GM12878 (cell line): ENCODE measurements at regions not wholly inside any gene's neighbourhood (a gene's known extent, or its start where the extent isn't known, plus 50 kb on each side); places are given as distances from the start of the nearest gene placed in this dataset.

ENCODE experiments used
- ATAC-seq: fragments of 200-7000 bp; cut with Tn5 transposase; 3 replicates; pipeline ENCODE4 v1.9.1; 2020; ENCODE audit warnings: mild to moderate bottlenecking, moderate library complexity
- BruUV-seq: library from RNA; stranded (reverse); fragments of 400-500 nt; replicated peaks from 2 replicates; lab custom pipeline; 2021; lab: Mats Ljungman, UMichigan
- CTCF ChIA-PET: fragments of 300-600 bp; sonication (Branson Sonifier 250); formaldehyde crosslinking; extraction: SDS; loops from one replicate; lab custom pipeline; 2021; ENCODE audit warnings: inconsistent platforms; lab: Yijun Ruan, JAX
- POLR2A ChIA-PET: fragments of 350-600 bp; formaldehyde crosslinking; extraction: SDS; loops from one replicate; lab custom pipeline; 2021; ENCODE audit warnings: inconsistent platforms; lab: Charles Lee
- RAD21 ChIA-PET: fragments of 300-600 bp; sonication (Branson Sonifier 250); formaldehyde crosslinking; loops from one replicate; lab custom pipeline; 2023; ENCODE audit warnings: antibody characterized with exemption; ENCODE audit not compliant: unreplicated experiment; lab: Charles Lee
- SMC1A ChIA-PET: fragments of 300-600 bp; sonication (Branson Sonifier 250); formaldehyde crosslinking; loops from one replicate; lab custom pipeline; 2023; ENCODE audit not compliant: unreplicated experiment, uncharacterized antibody; lab: Charles Lee
- DNase-seq: peaks from one replicate; pipeline ENCODE4 v3.0.0-alpha.2; 2011; ENCODE audit warnings: low read depth, low spot score
- FAIRE-seq: peaks from 3 replicates; lab custom pipeline; 2011; peaks lifted over from hg19 to GRCh38; lab: Jason Lieb, UNC
- H2AFZ ChIP-seq: 2 replicates; pipeline ENCODE4 v1.6.0; 2011; ENCODE audit warnings: low read depth, low read length, control low read depth; ENCODE audit not compliant: control insufficient read depth
- H3K27ac ChIP-seq: 2 replicates; pipeline ENCODE4 v1.5.1; 2011; ENCODE audit warnings: control low read depth; ENCODE audit not compliant: control insufficient read depth, insufficient read depth
- H3K27me3 ChIP-seq, 2 experiments: replicated peaks in 1 of 2; 2 replicates each; pipeline versions ENCODE4 v1.6.0 to v1.6.1; 2011; ENCODE audit warnings: low read length in 1 of 2; ENCODE audit not compliant: control insufficient read depth in 2 of 2, insufficient read depth in 2 of 2
- H3K36me3 ChIP-seq, 2 experiments: 2 replicates each; pipeline ENCODE4 v1.5.1; 2011; ENCODE audit warnings: low read length in 1 of 2; ENCODE audit not compliant: control insufficient read depth in 2 of 2, insufficient read depth in 2 of 2
- H3K4me1 ChIP-seq: 2 replicates; pipeline ENCODE4 v1.6.1; 2011; ENCODE audit warnings: mild to moderate bottlenecking, low read length, moderate library complexity, mixed read lengths; ENCODE audit not compliant: control insufficient read depth, insufficient read depth
- H3K4me2 ChIP-seq: 2 replicates; pipeline ENCODE4 v1.6.0; 2011; ENCODE audit warnings: control low read depth; ENCODE audit not compliant: control insufficient read depth, insufficient read depth
- H3K4me3 ChIP-seq: fragments of 200-600 bp; sonication (generic); 2 replicates; pipeline ENCODE4 v1.5.1; 2016
- H3K79me2 ChIP-seq: 2 replicates; pipeline ENCODE4 v1.6.0; 2011; ENCODE audit warnings: low read length; ENCODE audit not compliant: control insufficient read depth, insufficient read depth
- H3K9ac ChIP-seq: 2 replicates; pipeline ENCODE4 v1.8.0; 2011; ENCODE audit warnings: low read length, control low read depth, mixed read lengths; ENCODE audit not compliant: control insufficient read depth, insufficient read depth
- H3K9me3 ChIP-seq: replicated peaks from 3 replicates; pipeline ENCODE4 v1.5.1; 2011; ENCODE audit warnings: mild to moderate bottlenecking, low read length; ENCODE audit not compliant: control insufficient read depth, insufficient read depth
- H4K20me1 ChIP-seq: 2 replicates; pipeline ENCODE4 v1.6.0; 2011; ENCODE audit not compliant: control insufficient read depth, insufficient read depth
- ASH2L ChIP-seq: fragments of 300-600, 200-600 bp; sonication (generic); IDR thresholded peaks from 2 replicates; pipeline ENCODE4 v1.6.1; 2017; ENCODE audit warnings: low read depth, mild to moderate bottlenecking, borderline replicate concordance
- CBFB ChIP-seq: IDR thresholded peaks from 2 replicates; pipeline ENCODE4 v1.6.1; 2016; ENCODE audit warnings: antibody characterized with exemption, low read depth
- CHD1 ChIP-seq: IDR thresholded peaks from 2 replicates; pipeline ENCODE4 v1.6.1; 2012; ENCODE audit warnings: low read depth, low read length, improper control_type of control experiment
- CHD2 ChIP-seq: IDR thresholded peaks from 2 replicates; pipeline ENCODE4 v1.6.1; 2011; ENCODE audit warnings: low read depth, low read length, improper control_type of control experiment, borderline replicate concordance
- HDAC2 ChIP-seq: fragments of 200-600 bp; sonication (generic); IDR thresholded peaks from 2 replicates; pipeline ENCODE4 v1.6.1; 2017
- NR2C1 ChIP-seq: fragments of 450-650 bp; IDR thresholded peaks from 2 replicates; pipeline ENCODE4 v1.6.1; 2017; ENCODE audit warnings: antibody characterized with exemption, mild to moderate bottlenecking, moderate library complexity
- NR2C2 ChIP-seq: IDR thresholded peaks from 2 replicates; pipeline ENCODE4 v1.6.1; 2011; ENCODE audit warnings: borderline replicate concordance, low read depth; ENCODE audit not compliant: control insufficient read depth, insufficient read length
- SP1 ChIP-seq: IDR thresholded peaks from one replicate; pipeline ENCODE4 v1.6.1; 2011; ENCODE audit warnings: low read depth, low read length
- STAT1 ChIP-seq: fragments of 450-650 bp; conservative IDR thresholded peaks from 2 replicates; pipeline ENCODE4 v1.6.1; 2014; ENCODE audit warnings: antibody characterized with exemption, mild to moderate bottlenecking
- SUZ12 ChIP-seq: fragments of 200-600 bp; sonication (generic); IDR thresholded peaks from one replicate; pipeline ENCODE4 v1.6.1; 2018; ENCODE audit warnings: antibody characterized with exemption, mild to moderate bottlenecking; ENCODE audit not compliant: unreplicated experiment
- ZNF207 ChIP-seq: fragments of 450-650 bp; IDR thresholded peaks from 2 replicates; pipeline ENCODE4 v1.6.1; 2014; ENCODE audit warnings: antibody characterized with exemption, mild to moderate bottlenecking, borderline replicate concordance
- ZZZ3 ChIP-seq: IDR thresholded peaks from 2 replicates; pipeline ENCODE4 v1.6.1; 2011; ENCODE audit warnings: low read depth; ENCODE audit not compliant: control insufficient read depth, insufficient read length
- whole genome bisulfite sequencing: methylation state at CpG from one replicate; pipeline ENCODE4 v1.1.6; 2016; ENCODE audit warnings: low lambda C conversion rate; ENCODE audit not compliant: insufficient replicate concordance, insufficient coverage; ENCODE audit errors: missing lambda C conversion rate; 5-methylcytosine and 5-hydroxymethylcytosine counted together
- in situ Hi-C: fragments of 300-500 bp; cut with MboI; formaldehyde crosslinking; loops from 9 replicates; pipeline ENCODE4 v1.14.3; 2018; ENCODE audit warnings: mixed read lengths
- intact Hi-C: fragments of 100-400 bp; cut with micrococcal nuclease; formaldehyde crosslinking; loops from one replicate; pipeline ENCODE4 v1.14.2; 2022; ENCODE audit not compliant: unreplicated experiment
- TF ChIP-seq, protein P1 (sequence below): fragments of 150-350 bp; IDR thresholded peaks from 2 replicates; pipeline ENCODE4 v1.6.1; 2016; ENCODE audit warnings: low read depth, low read length
- TF ChIP-seq, protein P2 (sequence below): IDR thresholded peaks from 2 replicates; pipeline ENCODE4 v1.6.1; 2012; ENCODE audit warnings: mild to moderate bottlenecking, low read depth, low read length
- TF ChIP-seq, protein P3 (sequence below): fragments of 450-650 bp; IDR thresholded peaks from 2 replicates; pipeline ENCODE4 v1.6.1; 2016; ENCODE audit warnings: mild to moderate bottlenecking

- no peaks in the 10 kb centered on the region for H3K36me3 ChIP-seq
- in situ Hi-C loops: no loop called here
- no peaks in the 10 kb centered on the region for H3K79me2 ChIP-seq
- ChIA-PET CTCF (interaction anchor here (0.6 kb wide), 1 partner anchor 1485 kb away, joined by 3 read pairs; no protein-coding TSS in a partner anchor), POLR2A (no interaction called here), SMC1A (no interaction called here), RAD21 (no interaction called here)
- H3K9ac ChIP-seq: no peak overlapping the region
- H3K9me3 ChIP-seq: no peaks in the 10 kb centered on the region
- no peak for FAIRE-seq
- H3K27me3 ChIP-seq: no peaks in the 10 kb centered on the region
- H3K4me2 ChIP-seq: no peak overlapping the region
- 29% methylated on average over 4 of the region's 4 CpGs for WGBS
- H2AFZ ChIP-seq: no peak overlapping the region
- no TSS peak for BruUV-seq
- H3K4me1 ChIP-seq: no peaks in the 10 kb centered on the region
- intact Hi-C loops: no loop called here
- H3K27ac ChIP-seq: no peak overlapping the region
- H3K4me3 ChIP-seq: no peak overlapping the region
- no peaks in the 10 kb centered on the region for H4K20me1 ChIP-seq
- ATAC-seq: no peak
- no peak for DNase-seq
- TF ChIP-seq ASH2L: no peak
- TF ChIP-seq, protein P1, sequence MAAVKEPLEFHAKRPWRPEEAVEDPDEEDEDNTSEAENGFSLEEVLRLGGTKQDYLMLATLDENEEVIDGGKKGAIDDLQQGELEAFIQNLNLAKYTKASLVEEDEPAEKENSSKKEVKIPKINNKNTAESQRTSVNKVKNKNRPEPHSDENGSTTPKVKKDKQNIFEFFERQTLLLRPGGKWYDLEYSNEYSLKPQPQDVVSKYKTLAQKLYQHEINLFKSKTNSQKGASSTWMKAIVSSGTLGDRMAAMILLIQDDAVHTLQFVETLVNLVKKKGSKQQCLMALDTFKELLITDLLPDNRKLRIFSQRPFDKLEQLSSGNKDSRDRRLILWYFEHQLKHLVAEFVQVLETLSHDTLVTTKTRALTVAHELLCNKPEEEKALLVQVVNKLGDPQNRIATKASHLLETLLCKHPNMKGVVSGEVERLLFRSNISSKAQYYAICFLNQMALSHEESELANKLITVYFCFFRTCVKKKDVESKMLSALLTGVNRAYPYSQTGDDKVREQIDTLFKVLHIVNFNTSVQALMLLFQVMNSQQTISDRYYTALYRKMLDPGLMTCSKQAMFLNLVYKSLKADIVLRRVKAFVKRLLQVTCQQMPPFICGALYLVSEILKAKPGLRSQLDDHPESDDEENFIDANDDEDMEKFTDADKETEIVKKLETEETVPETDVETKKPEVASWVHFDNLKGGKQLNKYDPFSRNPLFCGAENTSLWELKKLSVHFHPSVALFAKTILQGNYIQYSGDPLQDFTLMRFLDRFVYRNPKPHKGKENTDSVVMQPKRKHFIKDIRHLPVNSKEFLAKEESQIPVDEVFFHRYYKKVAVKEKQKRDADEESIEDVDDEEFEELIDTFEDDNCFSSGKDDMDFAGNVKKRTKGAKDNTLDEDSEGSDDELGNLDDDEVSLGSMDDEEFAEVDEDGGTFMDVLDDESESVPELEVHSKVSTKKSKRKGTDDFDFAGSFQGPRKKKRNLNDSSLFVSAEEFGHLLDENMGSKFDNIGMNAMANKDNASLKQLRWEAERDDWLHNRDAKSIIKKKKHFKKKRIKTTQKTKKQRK: no peak
- TF ChIP-seq CHD2: no peak
- TF ChIP-seq CBFB: no peak
- no peak for TF ChIP-seq SP1
- TF ChIP-seq CHD1: no peak
- no peak for TF ChIP-seq NR2C2
- no peak for TF ChIP-seq NR2C1
- TF ChIP-seq, protein P2, sequence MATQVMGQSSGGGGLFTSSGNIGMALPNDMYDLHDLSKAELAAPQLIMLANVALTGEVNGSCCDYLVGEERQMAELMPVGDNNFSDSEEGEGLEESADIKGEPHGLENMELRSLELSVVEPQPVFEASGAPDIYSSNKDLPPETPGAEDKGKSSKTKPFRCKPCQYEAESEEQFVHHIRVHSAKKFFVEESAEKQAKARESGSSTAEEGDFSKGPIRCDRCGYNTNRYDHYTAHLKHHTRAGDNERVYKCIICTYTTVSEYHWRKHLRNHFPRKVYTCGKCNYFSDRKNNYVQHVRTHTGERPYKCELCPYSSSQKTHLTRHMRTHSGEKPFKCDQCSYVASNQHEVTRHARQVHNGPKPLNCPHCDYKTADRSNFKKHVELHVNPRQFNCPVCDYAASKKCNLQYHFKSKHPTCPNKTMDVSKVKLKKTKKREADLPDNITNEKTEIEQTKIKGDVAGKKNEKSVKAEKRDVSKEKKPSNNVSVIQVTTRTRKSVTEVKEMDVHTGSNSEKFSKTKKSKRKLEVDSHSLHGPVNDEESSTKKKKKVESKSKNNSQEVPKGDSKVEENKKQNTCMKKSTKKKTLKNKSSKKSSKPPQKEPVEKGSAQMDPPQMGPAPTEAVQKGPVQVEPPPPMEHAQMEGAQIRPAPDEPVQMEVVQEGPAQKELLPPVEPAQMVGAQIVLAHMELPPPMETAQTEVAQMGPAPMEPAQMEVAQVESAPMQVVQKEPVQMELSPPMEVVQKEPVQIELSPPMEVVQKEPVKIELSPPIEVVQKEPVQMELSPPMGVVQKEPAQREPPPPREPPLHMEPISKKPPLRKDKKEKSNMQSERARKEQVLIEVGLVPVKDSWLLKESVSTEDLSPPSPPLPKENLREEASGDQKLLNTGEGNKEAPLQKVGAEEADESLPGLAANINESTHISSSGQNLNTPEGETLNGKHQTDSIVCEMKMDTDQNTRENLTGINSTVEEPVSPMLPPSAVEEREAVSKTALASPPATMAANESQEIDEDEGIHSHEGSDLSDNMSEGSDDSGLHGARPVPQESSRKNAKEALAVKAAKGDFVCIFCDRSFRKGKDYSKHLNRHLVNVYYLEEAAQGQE: no peak
- TF ChIP-seq, protein P3, sequence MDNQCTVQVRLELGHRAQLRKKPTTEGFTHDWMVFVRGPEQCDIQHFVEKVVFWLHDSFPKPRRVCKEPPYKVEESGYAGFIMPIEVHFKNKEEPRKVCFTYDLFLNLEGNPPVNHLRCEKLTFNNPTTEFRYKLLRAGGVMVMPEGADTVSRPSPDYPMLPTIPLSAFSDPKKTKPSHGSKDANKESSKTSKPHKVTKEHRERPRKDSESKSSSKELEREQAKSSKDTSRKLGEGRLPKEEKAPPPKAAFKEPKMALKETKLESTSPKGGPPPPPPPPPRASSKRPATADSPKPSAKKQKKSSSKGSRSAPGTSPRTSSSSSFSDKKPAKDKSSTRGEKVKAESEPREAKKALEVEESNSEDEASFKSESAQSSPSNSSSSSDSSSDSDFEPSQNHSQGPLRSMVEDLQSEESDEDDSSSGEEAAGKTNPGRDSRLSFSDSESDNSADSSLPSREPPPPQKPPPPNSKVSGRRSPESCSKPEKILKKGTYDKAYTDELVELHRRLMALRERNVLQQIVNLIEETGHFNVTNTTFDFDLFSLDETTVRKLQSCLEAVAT: no peak
- no peak for TF ChIP-seq STAT1
- TF ChIP-seq ZNF207: no peak
- TF ChIP-seq SUZ12: no peak
- no peak for TF ChIP-seq HDAC2
- no peak for TF ChIP-seq ZZZ3
Measured at GRCh38 chr9:107927276-107927675, 437.7 kb upstream of the KLF4 start.
